PFSK-1 (cell line): ENCODE measurements at regions not wholly inside any gene's neighbourhood (a gene's known extent, or its start where the extent isn't known, plus 50 kb on each side); places are given as distances from the start of the nearest gene placed in this dataset.

Experiments
- FOXP2 ChIP-seq: optimal IDR thresholded peaks from 2 replicates; pipeline ENCODE3; 2011; ENCODE audit warnings: borderline replicate concordance, control low read depth, inconsistent platforms; ENCODE audit not compliant: insufficient read depth; ENCODE audit errors: extremely low read length, extremely low read depth
- POLR2AphosphoS5 ChIP-seq: IDR thresholded peaks from 2 replicates; pipeline ENCODE4 v1.6.1; 2012; ENCODE audit warnings: low read depth, mild to moderate bottlenecking, control low read depth, low read length, moderate library complexity
- REST ChIP-seq, 2 experiments: IDR thresholded peaks; 2 replicates each; pipeline versions ENCODE4 v1.6.1 to v1.8.0; 2011 to 2012; ENCODE audit warnings: low read depth in 2 of 2, low read length in 2 of 2, control low read depth in 1 of 2, inconsistent platforms in 1 of 2, mild to moderate bottlenecking in 1 of 2, moderate library complexity in 1 of 2; ENCODE audit not compliant: insufficient read depth in 1 of 2
- SIN3A ChIP-seq: IDR thresholded peaks from 2 replicates; pipeline ENCODE4 v1.6.1; 2012; ENCODE audit warnings: mild to moderate bottlenecking, low read length, moderate library complexity, borderline replicate concordance; ENCODE audit not compliant: insufficient read depth
- TAF1 ChIP-seq: IDR thresholded peaks from 2 replicates; pipeline ENCODE4 v1.6.1; 2012; ENCODE audit warnings: low read length, control low read depth, borderline replicate concordance; ENCODE audit not compliant: insufficient read depth

GRCh38 chr4:52317981-52318380, 266.9 kb downstream of the SPATA18 start:
- TF ChIP-seq FOXP2 (no peak), POLR2AphosphoS5 (no peak), TAF1 (no peak), SIN3A (no peak), REST (IDR thresholded peaks at IDR 0.05; ENCODE audit: insufficient read depth in 1 of 2, low read depth in 2 of 2, low read length in 2 of 2) (no peak)

GRCh38 chr4:52329894-52330293, 278.8 kb downstream of the SPATA18 start:
- no peak for TF ChIP-seq SIN3A
- TF ChIP-seq REST (IDR thresholded peaks at IDR 0.05; ENCODE audit: insufficient read depth in 1 of 2, low read depth in 2 of 2, low read length in 2 of 2) = no peak

- TF ChIP-seq SIN3A = no peak
- no peak for TF ChIP-seq REST (IDR thresholded peaks at IDR 0.05; ENCODE audit: insufficient read depth in 1 of 2, low read depth in 2 of 2, low read length in 2 of 2)
- no peak for TF ChIP-seq TAF1
- TF ChIP-seq FOXP2 = no peak
- TF ChIP-seq POLR2AphosphoS5 = no peak
Observed at GRCh38 chr4:52343595-52343994, 292.5 kb downstream of the SPATA18 start.

- TF ChIP-seq REST (IDR thresholded peaks at IDR 0.05; ENCODE audit: insufficient read depth in 1 of 2, low read depth in 2 of 2, low read length in 2 of 2) (no peak), FOXP2 (no peak), TAF1 (no peak), POLR2AphosphoS5 (no peak), SIN3A (no peak)
Observed at GRCh38 chr4:52350926-52351325, 299.8 kb downstream of the SPATA18 start.

GRCh38 chr4:52358366-52358765, 300.7 kb downstream of the USP46 start:
- TF ChIP-seq FOXP2 (no peak), TAF1 (no peak), POLR2AphosphoS5 (no peak), REST (IDR thresholded peaks at IDR 0.05; ENCODE audit: insufficient read depth in 1 of 2, low read depth in 2 of 2, low read length in 2 of 2) (no peak), SIN3A (no peak)
